Skeletal muscle cell (primary cell): ENCODE measurements at regions not wholly inside any gene's neighbourhood (a gene's known extent, or its start where the extent isn't known, plus 50 kb on each side); places are given as distances from the start of the nearest gene placed in this dataset.

Source experiments
- DNase-seq: peaks from one replicate; pipeline ENCODE4 v3.0.0-alpha.2; 2010; ENCODE audit warnings: low read depth
- H3K4me3 ChIP-seq: 2 replicates; pipeline ENCODE4 v1.5.1; 2011; ENCODE audit warnings: low read depth, mild to moderate bottlenecking, control low read depth, low read length, moderate library complexity

- H3K4me3 ChIP-seq = no peak overlapping the region
- no peak for DNase-seq
Measured at GRCh38 chr5:146940295-146940694, 61.7 kb upstream of the PPP2R2B start.

GRCh38 chr5:146944019-146944418 lies 65.5 kb upstream of the PPP2R2B start:
- H3K4me3 ChIP-seq = no peak overlapping the region
- no peak for DNase-seq

- no peak overlapping the region for H3K4me3 ChIP-seq
- DNase-seq = no peak
Measured at GRCh38 chr5:146944764-146945616, 66.4 kb upstream of the PPP2R2B start.

- no peak for DNase-seq
Measured at GRCh38 chr5:146945617-146946084, 67.1 kb upstream of the PPP2R2B start.

GRCh38 chr5:146947181-146947941 lies 68.8 kb upstream of the PPP2R2B start:
- no peak overlapping the region for H3K4me3 ChIP-seq
- DNase-seq = no peak

More at GRCh38 chr5:146945617-146946084, 67.1 kb upstream of the PPP2R2B start:
- H3K4me3 ChIP-seq = no peak overlapping the region

GRCh38 chr5:146948666-146949065 lies 70.1 kb upstream of the PPP2R2B start:
- DNase-seq = no peak
- no peak overlapping the region for H3K4me3 ChIP-seq

GRCh38 chr5:146952168-146952567 lies 73.6 kb upstream of the PPP2R2B start:
- H3K4me3 ChIP-seq = no peak overlapping the region
- no peak for DNase-seq

GRCh38 chr5:146956217-146956616 lies 77.7 kb upstream of the PPP2R2B start:
- H3K4me3 ChIP-seq = no peak overlapping the region
- DNase-seq = no peak

- no peak overlapping the region for H3K4me3 ChIP-seq
- no peak for DNase-seq
Measured at GRCh38 chr5:146959360-146959759, 80.8 kb upstream of the PPP2R2B start.

- H3K4me3 ChIP-seq = no peak overlapping the region
- peak; percentile 25 for DNase-seq
Measured at GRCh38 chr5:146962801-146963355, 84.3 kb upstream of the PPP2R2B start.

- H3K4me3 ChIP-seq = no peak overlapping the region
- peak; percentile 27 for DNase-seq
Measured at GRCh38 chr5:146965761-146966659, 87.5 kb upstream of the PPP2R2B start.

GRCh38 chr5:146967646-146968045 lies 89.1 kb upstream of the PPP2R2B start:
- no peak overlapping the region for H3K4me3 ChIP-seq
- no peak for DNase-seq

GRCh38 chr5:146971401-146971800 lies 92.8 kb upstream of the PPP2R2B start:
- no peak overlapping the region for H3K4me3 ChIP-seq
- no peak for DNase-seq

- H3K4me3 ChIP-seq = no peak overlapping the region
- DNase-seq = no peak
Measured at GRCh38 chr5:146986469-146986868, 107.9 kb upstream of the PPP2R2B start.

- DNase-seq = no peak
- H3K4me3 ChIP-seq = no peak overlapping the region
Measured at GRCh38 chr5:146993876-146994530, 115.4 kb upstream of the PPP2R2B start.

- DNase-seq = no peak
- no peak overlapping the region for H3K4me3 ChIP-seq
Measured at GRCh38 chr5:146995878-146996277, 117.3 kb upstream of the PPP2R2B start.

GRCh38 chr5:147015405-147015804 lies 136.8 kb upstream of the PPP2R2B start:
- no peak for DNase-seq

GRCh38 chr5:147017191-147017590 lies 138.6 kb upstream of the PPP2R2B start:
- no peak overlapping the region for H3K4me3 ChIP-seq
- no peak for DNase-seq

More at GRCh38 chr5:147015405-147015804, 136.8 kb upstream of the PPP2R2B start:
- no peak overlapping the region for H3K4me3 ChIP-seq

- DNase-seq = no peak
- H3K4me3 ChIP-seq = no peak overlapping the region
Measured at GRCh38 chr5:147017621-147018020, 139.1 kb upstream of the PPP2R2B start.
